GM20431 (cell line): ENCODE measurements at regions not wholly inside any gene's neighbourhood (a gene's known extent, or its start where the extent isn't known, plus 50 kb on each side); places are given as distances from the start of the nearest gene placed in this dataset.

Experiments
- in situ Hi-C: fragments of 300-500 bp; cut with MseI, MboI; formaldehyde crosslinking; loops from one replicate; pipeline ENCODE4 v1.15.0; 2020; ENCODE audit warnings: low sequenced_read_pairs; ENCODE audit not compliant: unreplicated experiment

GRCh38 chr1:55402671-55403464 lies 187.7 kb upstream of the USP24 start:
- in situ Hi-C loops, result no loop called here

GRCh38 chr1:55402142-55402541 lies 187.0 kb upstream of the USP24 start:
- in situ Hi-C loops, result no loop called here

GRCh38 chr1:55400508-55400907 lies 185.3 kb upstream of the USP24 start:
- in situ Hi-C loops, result no loop called here

- in situ Hi-C loops, result no loop called here
These were observed 184.2 kb upstream of the USP24 start for GRCh38 chr1:55399346-55399745.

- in situ Hi-C loops, result no loop called here
These were observed 181.3 kb upstream of the USP24 start for GRCh38 chr1:55396381-55396891.

GRCh38 chr1:55388960-55389359 lies 173.8 kb upstream of the USP24 start:
- in situ Hi-C loops, result no loop called here

- in situ Hi-C loops, result no loop called here
These were observed 172.0 kb upstream of the USP24 start for GRCh38 chr1:55387145-55387544.

GRCh38 chr1:55386456-55386855 lies 171.3 kb upstream of the USP24 start:
- in situ Hi-C loops, result no loop called here

GRCh38 chr1:55385402-55386018 lies 170.3 kb upstream of the USP24 start:
- in situ Hi-C loops, result no loop called here

- in situ Hi-C loops, result no loop called here
These were observed 169.5 kb upstream of the USP24 start for GRCh38 chr1:55384637-55385036.

GRCh38 chr1:55382806-55383305 lies 167.7 kb upstream of the USP24 start:
- in situ Hi-C loops, result no loop called here

- in situ Hi-C loops, result no loop called here
These were observed 166.8 kb upstream of the USP24 start for GRCh38 chr1:55381983-55382382.

- in situ Hi-C loops, result no loop called here
These were observed 166.3 kb upstream of the USP24 start for GRCh38 chr1:55381491-55381890.

GRCh38 chr1:55380355-55380970 lies 165.3 kb upstream of the USP24 start:
- in situ Hi-C loops, result no loop called here

- in situ Hi-C loops, result no loop called here
These were observed 163.4 kb upstream of the USP24 start for GRCh38 chr1:55378582-55378981.

- in situ Hi-C loops, result no loop called here
These were observed 161.7 kb upstream of the USP24 start for GRCh38 chr1:55376897-55377296.

- in situ Hi-C loops, result no loop called here
These were observed 160.6 kb upstream of the USP24 start for GRCh38 chr1:55375617-55376258.

- in situ Hi-C loops, result no loop called here
These were observed 159.8 kb upstream of the USP24 start for GRCh38 chr1:55374801-55375616.

- in situ Hi-C loops, result no loop called here
These were observed 159.1 kb upstream of the USP24 start for GRCh38 chr1:55374216-55374615.

GRCh38 chr1:55369474-55369873 lies 154.3 kb upstream of the USP24 start:
- in situ Hi-C loops, result no loop called here
